Aorta (tissue), 5 donors: ENCODE measurements at regions not wholly inside any gene's neighbourhood (a gene's known extent, or its start where the extent isn't known, plus 50 kb on each side); places are given as distances from the start of the nearest gene placed in this dataset.

Experiments
- ATAC-seq: fragments of 200-7000 bp; cut with Tn5 transposase; one replicate; pipeline ENCODE4 v1.9.1; 2022; ENCODE audit warnings: moderate library complexity; ENCODE audit not compliant: low FRiP score
- DNase-seq, 2 donors: peaks; one replicate each; pipeline ENCODE4 v3.0.0-alpha.2; 2020
- H3K27ac ChIP-seq, 2 donors: one replicate each; pipeline ENCODE4 v1.5.1; 2013; ENCODE audit warnings: low read length in 2 of 2, mild to moderate bottlenecking in 2 of 2, moderate library complexity in 2 of 2, control low read depth in 1 of 2, inconsistent platforms in 1 of 2, low read depth in 1 of 2
- H3K27me3 ChIP-seq, 2 donors: one replicate each; pipeline ENCODE4 v1.6.1; 2013; ENCODE audit warnings: control low read depth in 1 of 2, low read length in 1 of 2, mild to moderate bottlenecking in 1 of 2, moderate library complexity in 1 of 2; ENCODE audit not compliant: insufficient read depth in 2 of 2, control insufficient read depth in 1 of 2
- H3K36me3 ChIP-seq, 2 donors: one replicate each; pipeline ENCODE4 v1.6.1; 2013; ENCODE audit warnings: control low read depth in 1 of 2, low read length in 1 of 2, mild to moderate bottlenecking in 1 of 2; ENCODE audit not compliant: insufficient read depth in 2 of 2, control insufficient read depth in 1 of 2
- H3K4me1 ChIP-seq, 2 donors: one replicate each; pipeline ENCODE4 v1.6.1; 2013; ENCODE audit warnings: low read length in 2 of 2, control low read depth in 1 of 2, mild to moderate bottlenecking in 1 of 2, moderate library complexity in 1 of 2; ENCODE audit not compliant: insufficient read depth in 2 of 2, control insufficient read depth in 1 of 2
- H3K4me3 ChIP-seq, 2 donors: one replicate each; pipeline ENCODE4 v1.5.1; 2013; ENCODE audit warnings: low read length in 2 of 2, control low read depth in 1 of 2, mild to moderate bottlenecking in 1 of 2
- H3K9me3 ChIP-seq: one replicate; pipeline ENCODE4 v1.6.1; 2013; ENCODE audit warnings: mild to moderate bottlenecking, low read length; ENCODE audit not compliant: control insufficient read depth
- whole genome bisulfite sequencing, 2 donors: extraction: QIAGEN DNeasy Blood & Tissue Kit; methylation state at CpG; one replicate each; pipeline ENCODE4 v1.1.7; 2013; 5-methylcytosine and 5-hydroxymethylcytosine counted together
- intact Hi-C, 2 donors: fragments of 100-400 bp; cut with DNase I; formaldehyde crosslinking; loops; one replicate each; pipeline versions ENCODE4 v1.14.2 to v1.15.0; 2022
- donor health status: healthy with polysubstance abuse.
- donor health status: Bipolar disorder and iron deficiency.
- donor health status: DM: no; HTN: no; CAD: no.
- donor health status: DM: no; HTN: no; CAD: no.
- donor health status: DM: yes; HTN: yes; CAD: no.

- ATAC-seq: no peak
- Histone ChIP-seq H3K27me3 (peaks cover 0 to 2% of the 10 kb centered on the region in 2 donors), H3K4me3 (no peak overlapping the region), H3K36me3 (no peaks in the 10 kb centered on the region), H3K4me1 (no peaks in the 10 kb centered on the region), H3K9me3 (no peaks in the 10 kb centered on the region), H3K27ac (no peak overlapping the region)
- WGBS, 2 donors: 77 to 81% methylated on average over 3 of the region's 3 CpGs
- no peak for DNase-seq
- intact Hi-C loops: no loop called here
Measured at GRCh38 chr9:107087222-107087621, 195.9 kb upstream of the RAD23B start.

GRCh38 chr9:107090218-107090617, 192.9 kb upstream of the RAD23B start:
- whole genome bisulfite sequencing, 2 donors: 90 to 94% methylated on average over 1 of the region's 1 CpG
- Histone ChIP-seq H3K4me1 (no peaks in the 10 kb centered on the region), H3K9me3 (no peaks in the 10 kb centered on the region), H3K4me3 (no peak overlapping the region), H3K27me3 (peaks cover 0 to 2% of the 10 kb centered on the region in 2 donors), H3K36me3 (no peaks in the 10 kb centered on the region), H3K27ac (no peak overlapping the region)
- DNase-seq: no peak
- intact Hi-C loops: no loop called here
- ATAC-seq: no peak

GRCh38 chr9:107093365-107094060, 189.6 kb upstream of the RAD23B start:
- Histone ChIP-seq H3K4me3 (no peak overlapping the region), H3K36me3 (no peaks in the 10 kb centered on the region), H3K27ac (no peak overlapping the region), H3K27me3 (no peaks in the 10 kb centered on the region), H3K9me3 (no peaks in the 10 kb centered on the region), H3K4me1 (no peaks in the 10 kb centered on the region)
- no peak for ATAC-seq
- 96 to 97% methylated on average over 3 of the region's 3 CpGs for WGBS, 2 donors
- no peak for DNase-seq
- intact Hi-C loops: no loop called here

GRCh38 chr9:107094370-107094769, 188.7 kb upstream of the RAD23B start:
- Histone ChIP-seq H3K4me1 (no peaks in the 10 kb centered on the region), H3K27me3 (no peaks in the 10 kb centered on the region), H3K4me3 (no peak overlapping the region), H3K9me3 (no peaks in the 10 kb centered on the region), H3K27ac (no peak overlapping the region), H3K36me3 (no peaks in the 10 kb centered on the region)
- DNase-seq (no peak), ATAC-seq (no peak)
- WGBS, 2 donors: 7 to 39% methylated on average over 3 of the region's 3 CpGs
- intact Hi-C loops: no loop called here

GRCh38 chr9:107100591-107100990, 182.5 kb upstream of the RAD23B start:
- DNase-seq: no peak
- intact Hi-C loops: no loop called here
- peaks cover 1% of the 10 kb centered on the region for H3K9me3 ChIP-seq
- H3K4me3 ChIP-seq: no peak overlapping the region
- no peak overlapping the region for H3K27ac ChIP-seq
- H3K27me3 ChIP-seq: peaks cover 0 to 2% of the 10 kb centered on the region in 2 donors
- ATAC-seq: no peak
- H3K36me3 ChIP-seq: no peaks in the 10 kb centered on the region
- no peaks in the 10 kb centered on the region for H3K4me1 ChIP-seq
- 65 to 87% methylated on average over 7 of the region's 7 CpGs for WGBS, 2 donors

GRCh38 chr9:107102011-107102410, 181.1 kb upstream of the RAD23B start:
- intact Hi-C loops: no loop called here
- ATAC-seq: no peak
- Histone ChIP-seq H3K4me1 (no peaks in the 10 kb centered on the region), H3K36me3 (no peaks in the 10 kb centered on the region), H3K27ac (no peak overlapping the region), H3K27me3 (peaks cover 0 to 2% of the 10 kb centered on the region in 2 donors), H3K9me3 (peaks cover 1% of the 10 kb centered on the region), H3K4me3 (no peak overlapping the region)
- no peak for DNase-seq
- 82 to 88% methylated on average over 5 of the region's 5 CpGs for WGBS, 2 donors

GRCh38 chr9:107103621-107104020, 179.5 kb upstream of the RAD23B start:
- intact Hi-C loops: no loop called here
- no peak overlapping the region for H3K27ac ChIP-seq
- no peaks in the 10 kb centered on the region for H3K36me3 ChIP-seq
- DNase-seq (no peak), ATAC-seq (no peak)
- H3K9me3 ChIP-seq: peaks cover 1% of the 10 kb centered on the region
- no peaks in the 10 kb centered on the region for H3K4me1 ChIP-seq
- no peak overlapping the region for H3K4me3 ChIP-seq
- peaks cover 0 to 5% of the 10 kb centered on the region in 2 donors for H3K27me3 ChIP-seq
- WGBS, 2 donors: 81 to 85% methylated on average over 2 of the region's 2 CpGs

GRCh38 chr9:107105784-107106183, 177.3 kb upstream of the RAD23B start:
- H3K4me1 ChIP-seq: no peaks in the 10 kb centered on the region
- ATAC-seq: no peak
- peaks cover 0 to 5% of the 10 kb centered on the region in 2 donors for H3K27me3 ChIP-seq
- 67 to 69% methylated on average over 3 of the region's 3 CpGs for WGBS, 2 donors
- DNase-seq: no peak
- no peak overlapping the region for H3K4me3 ChIP-seq
- H3K9me3 ChIP-seq: peaks cover 1% of the 10 kb centered on the region
- H3K36me3 ChIP-seq: no peaks in the 10 kb centered on the region
- H3K27ac ChIP-seq: no peak overlapping the region
- intact Hi-C loops: no loop called here

- no peak for ATAC-seq
- H3K4me3 ChIP-seq: no peak overlapping the region
- intact Hi-C loops: no loop called here
- H3K27ac ChIP-seq: no peak overlapping the region
- H3K9me3 ChIP-seq: peaks cover 1% of the 10 kb centered on the region
- peaks cover 0 to 5% of the 10 kb centered on the region in 2 donors for H3K27me3 ChIP-seq
- DNase-seq: no peak
- H3K4me1 ChIP-seq: no peaks in the 10 kb centered on the region
- 62 to 83% methylated on average over 3 of the region's 3 CpGs for WGBS, 2 donors
- H3K36me3 ChIP-seq: no peaks in the 10 kb centered on the region
Measured at GRCh38 chr9:107106416-107106815, 176.7 kb upstream of the RAD23B start.
